ENCODE measurements at regions not wholly inside any gene's neighbourhood (a gene's known extent, or its start where the extent isn't known, plus 50 kb on each side); places are given as distances from the start of the nearest gene placed in this dataset.
"Not testable (repeated sequence)": the region's sequence is repeated elsewhere in the genome, so short reads cannot be mapped to it uniquely, and the experiment has no call there.

DNA sequence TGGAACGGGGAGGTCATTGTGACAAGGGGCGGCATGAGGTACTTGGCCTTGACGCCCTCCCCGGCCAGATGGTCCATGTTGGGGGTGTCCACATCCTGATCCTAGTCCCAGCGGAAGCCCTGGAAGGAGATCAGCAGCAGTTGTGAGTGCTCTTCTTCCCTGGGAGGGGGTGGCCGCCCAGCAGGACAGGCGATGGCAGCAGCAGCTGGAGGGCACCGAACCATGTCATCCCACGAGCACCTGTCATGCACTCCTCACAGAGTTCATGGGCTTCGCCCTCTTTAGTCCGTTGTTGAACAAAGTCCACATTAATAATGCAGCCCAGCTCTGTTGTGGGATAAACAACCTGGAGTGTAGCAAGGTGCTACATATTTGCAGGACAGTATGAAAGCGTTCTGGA, 130.7 kb downstream of the UNC93B1 start:
- DNase-seq (ENCODE audit: low spot score): not testable (repeated sequence)

GRCh38 chr11:67871168-67871567, 132.7 kb downstream of the UNC93B1 start:
- not testable (repeated sequence) for DNase-seq (ENCODE audit: low spot score)

DNA sequence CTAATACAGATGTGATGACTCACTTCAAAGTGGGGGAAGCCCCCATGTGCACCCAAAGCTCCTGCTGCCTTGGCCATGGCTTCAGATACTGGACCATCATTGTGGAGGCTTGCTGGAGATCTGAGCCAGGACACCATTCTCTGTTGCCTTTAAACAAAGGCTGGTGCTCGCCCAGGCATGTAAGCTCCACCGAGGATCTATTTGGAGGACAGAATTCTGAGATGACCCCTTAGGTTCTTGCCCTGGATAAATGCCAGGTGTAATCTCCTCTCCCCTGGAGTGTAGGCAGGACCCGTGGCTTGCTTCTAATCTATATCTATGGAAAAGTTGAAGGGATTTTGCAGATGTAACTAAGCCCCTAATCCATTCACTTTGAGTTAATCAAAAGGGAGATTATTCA, 141.0 kb downstream of the UNC93B1 start:
- DNase-seq (ENCODE audit: low spot score): not testable (repeated sequence)

GRCh38 chr11:67859513-67860161, 144.3 kb downstream of the UNC93B1 start:
- DNase-seq (ENCODE audit: low spot score): peak; percentile 66

DNA sequence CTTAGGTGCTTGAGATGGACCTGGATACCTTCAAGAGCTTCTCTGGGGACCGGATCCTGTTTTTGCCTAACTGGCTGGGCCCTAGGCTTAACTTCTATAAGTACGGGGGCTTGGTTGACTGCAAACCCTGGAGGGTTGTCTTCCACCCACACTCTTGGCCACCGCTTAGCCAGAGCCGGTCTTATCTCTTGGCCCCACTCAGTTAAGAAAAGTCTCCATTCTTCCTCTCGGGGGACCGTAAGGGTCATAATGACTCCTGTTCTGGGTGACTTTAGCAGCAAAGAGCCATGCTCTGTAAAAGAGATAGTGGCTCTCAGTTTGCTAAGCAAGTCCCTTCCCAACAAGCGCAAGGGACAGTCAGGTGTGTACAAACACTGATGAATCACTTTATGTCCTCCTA, 153.2 kb downstream of the UNC93B1 start:
- DNase-seq (ENCODE audit: low spot score): not testable (repeated sequence)

- not testable (repeated sequence) for DNase-seq (ENCODE audit: low spot score)
Measured at GRCh38 chr11:67849766-67850165, 154.1 kb downstream of the UNC93B1 start.

DNA sequence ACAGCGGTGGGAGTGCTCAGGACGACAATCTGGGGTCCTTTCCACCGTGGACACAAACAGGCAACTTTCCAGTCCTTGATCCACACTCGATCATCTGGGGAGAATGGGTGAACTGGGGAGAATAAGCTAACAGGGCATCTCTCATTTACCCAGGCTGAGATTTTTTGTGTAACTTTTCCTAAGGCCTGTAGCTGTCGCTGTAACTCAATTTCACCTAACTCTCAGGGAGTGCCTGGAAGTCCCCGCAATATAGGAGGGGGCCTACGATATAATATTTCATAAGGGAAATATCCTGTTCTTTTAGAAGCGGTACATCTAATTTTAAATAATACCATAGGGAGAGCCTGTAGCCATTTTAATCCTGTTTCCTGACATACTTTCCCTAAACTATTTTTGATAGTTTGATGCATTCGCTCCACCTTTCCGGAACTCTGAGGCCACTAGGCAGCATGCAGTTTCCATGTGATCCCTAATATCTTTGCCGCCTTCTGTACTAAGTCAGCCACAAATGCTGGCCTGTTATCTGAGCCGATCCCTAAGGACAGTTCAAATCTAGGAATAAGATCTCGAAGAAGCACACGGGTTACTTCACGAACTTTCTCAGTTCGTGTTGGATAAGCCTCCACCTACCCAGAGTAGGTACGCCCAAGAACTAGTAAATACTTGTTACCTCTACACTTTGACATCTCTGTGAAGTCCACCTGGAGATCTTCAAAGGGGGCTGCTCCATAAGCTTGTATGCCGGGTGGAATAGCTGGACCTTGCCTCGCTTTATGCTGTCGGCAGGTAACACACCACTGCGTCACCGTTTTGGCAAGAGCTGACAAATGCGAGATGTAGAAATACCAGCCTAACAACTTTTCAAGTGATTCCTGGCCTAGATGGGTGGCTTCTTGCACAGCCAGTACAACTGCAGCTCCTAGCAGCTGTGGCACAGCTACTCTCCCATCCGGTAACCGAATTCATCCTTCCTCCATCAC, 155.7 kb downstream of the UNC93B1 start:
- DNase-seq (ENCODE audit: low spot score): not testable (repeated sequence)

GRCh38 chr11:67846303-67846702, 157.6 kb downstream of the UNC93B1 start:
- not testable (repeated sequence) for DNase-seq (ENCODE audit: low spot score)

DNA sequence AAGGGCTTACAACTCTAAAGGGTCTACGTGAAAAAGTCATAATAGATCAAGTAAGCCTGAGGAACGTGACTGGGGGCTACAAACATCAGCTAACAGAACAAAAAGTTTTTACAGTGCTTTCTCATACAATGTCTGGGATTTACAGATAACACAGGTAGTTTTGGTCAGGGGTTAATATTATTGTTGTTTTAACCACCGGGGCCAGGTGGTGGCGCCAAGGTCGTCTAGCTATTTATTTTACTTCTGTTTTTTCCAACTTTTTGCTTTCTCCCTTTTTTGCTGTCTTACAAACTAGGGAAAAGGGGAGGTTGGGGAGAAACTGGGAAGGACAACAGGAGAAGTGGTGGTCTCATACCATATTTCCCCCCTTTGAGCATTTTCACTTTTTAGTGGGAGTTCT, 158.6 kb downstream of the UNC93B1 start:
- not testable (repeated sequence) for DNase-seq (ENCODE audit: low spot score)

GRCh38 chr11:67840599-67840998, 163.3 kb downstream of the UNC93B1 start:
- not testable (repeated sequence) for DNase-seq (ENCODE audit: low spot score)

- DNase-seq (ENCODE audit: low spot score): not testable (repeated sequence)
Measured at GRCh38 chr11:67830152-67830551, 155.7 kb upstream of the ALDH3B2 start.

DNA sequence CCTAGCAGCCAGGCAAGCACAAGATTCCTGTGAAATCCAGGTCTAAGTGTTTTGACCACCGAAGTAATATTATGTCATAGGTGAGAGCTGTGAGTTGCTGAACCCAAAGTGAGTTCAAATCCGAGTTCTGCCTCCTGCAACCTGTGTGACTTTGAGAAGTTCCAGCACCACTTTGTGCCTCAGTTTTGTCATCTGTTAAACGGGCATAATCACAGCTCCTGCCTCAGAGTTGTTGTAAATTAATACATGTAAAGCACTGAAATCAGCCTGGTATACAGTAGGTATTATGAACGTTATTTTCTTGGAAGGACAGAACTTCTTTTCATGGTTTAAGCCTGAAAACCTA, 152.5 kb upstream of the ALDH3B2 start:
- not testable (repeated sequence) for DNase-seq (ENCODE audit: low spot score)

DNA sequence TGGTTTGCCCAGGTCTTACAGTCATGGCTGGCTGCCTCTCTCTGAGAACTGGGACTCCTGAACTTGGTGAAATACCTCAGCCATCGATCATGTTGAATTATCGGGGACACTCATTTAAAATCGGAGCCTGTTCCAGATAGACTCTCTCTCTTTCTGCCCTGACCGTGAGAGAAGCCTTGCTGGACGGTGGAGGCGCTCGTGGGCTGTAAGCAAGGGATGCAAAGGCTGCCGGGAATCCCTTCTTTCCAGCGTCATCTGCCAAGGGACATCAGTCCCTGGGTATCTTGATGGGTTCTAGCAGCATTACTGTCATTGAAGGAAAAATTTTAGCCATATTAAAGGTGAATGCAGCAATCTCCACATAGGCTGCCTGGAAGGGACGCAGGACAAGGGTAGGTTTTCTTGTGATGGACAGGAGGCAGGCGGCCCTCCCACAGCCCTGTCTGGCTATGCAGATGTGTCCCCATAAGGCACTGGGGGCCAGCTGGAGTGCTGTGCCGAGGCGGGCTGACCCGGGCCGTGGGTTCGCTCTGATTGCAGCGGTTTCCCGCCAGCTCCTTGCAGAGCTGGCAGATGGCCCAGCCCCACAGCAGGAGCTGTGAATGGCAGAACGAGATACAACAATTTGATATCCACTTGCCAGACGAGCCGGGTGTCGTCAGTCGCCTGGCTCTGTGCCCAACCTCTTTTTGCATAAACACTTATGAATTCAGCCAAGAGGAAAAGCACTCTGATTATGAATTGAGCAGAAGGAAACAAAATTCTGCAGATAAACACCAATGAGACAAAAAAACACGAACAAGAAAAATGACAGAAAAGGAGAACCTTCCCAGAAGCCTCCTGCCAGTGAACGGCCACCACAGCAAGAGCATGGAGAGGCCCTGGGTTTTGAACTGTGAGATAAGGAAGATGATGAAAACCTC, 151.9 kb upstream of the ALDH3B2 start:
- not testable (repeated sequence) for DNase-seq (ENCODE audit: low spot score)

DNA sequence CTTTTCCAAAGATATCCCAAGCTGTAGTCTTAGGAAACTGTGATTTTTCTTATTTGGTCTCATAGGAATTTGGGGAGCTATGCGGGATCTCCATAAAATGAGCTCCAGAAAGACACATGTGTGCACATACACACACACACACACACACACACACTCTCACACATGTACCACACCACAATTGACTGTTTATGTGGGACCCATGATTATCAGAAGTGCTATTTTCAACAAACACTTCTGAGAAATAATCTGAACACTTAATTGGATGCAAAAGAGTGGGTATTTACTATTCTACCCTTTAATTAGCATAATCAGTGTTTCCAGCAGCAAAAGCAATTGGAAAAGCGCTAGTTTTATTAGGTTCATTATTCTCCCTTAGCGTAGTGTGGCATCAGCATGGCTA, 150.4 kb upstream of the ALDH3B2 start:
- DNase-seq (ENCODE audit: low spot score): not testable (repeated sequence)

DNA sequence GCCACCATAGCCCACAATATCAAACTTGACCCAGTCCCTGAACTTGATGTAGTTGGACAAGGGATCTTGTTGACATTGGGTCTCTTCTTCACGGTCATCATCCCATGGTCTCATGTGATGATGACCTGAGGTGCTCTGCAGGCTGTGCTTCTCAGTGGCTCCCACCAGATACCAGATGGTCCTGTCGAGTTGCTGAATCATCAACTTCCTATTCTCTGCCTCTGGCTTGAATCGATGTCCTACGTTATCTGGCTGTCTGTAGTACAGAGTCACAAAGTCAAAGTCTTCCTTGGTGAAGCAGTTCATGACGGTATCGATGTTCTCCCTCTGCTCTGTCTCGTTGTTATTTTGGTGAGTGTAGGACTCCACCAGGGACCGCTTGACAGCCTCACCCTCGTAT, 145.7 kb upstream of the ALDH3B2 start:
- no peak for DNase-seq (ENCODE audit: low spot score)

DNA sequence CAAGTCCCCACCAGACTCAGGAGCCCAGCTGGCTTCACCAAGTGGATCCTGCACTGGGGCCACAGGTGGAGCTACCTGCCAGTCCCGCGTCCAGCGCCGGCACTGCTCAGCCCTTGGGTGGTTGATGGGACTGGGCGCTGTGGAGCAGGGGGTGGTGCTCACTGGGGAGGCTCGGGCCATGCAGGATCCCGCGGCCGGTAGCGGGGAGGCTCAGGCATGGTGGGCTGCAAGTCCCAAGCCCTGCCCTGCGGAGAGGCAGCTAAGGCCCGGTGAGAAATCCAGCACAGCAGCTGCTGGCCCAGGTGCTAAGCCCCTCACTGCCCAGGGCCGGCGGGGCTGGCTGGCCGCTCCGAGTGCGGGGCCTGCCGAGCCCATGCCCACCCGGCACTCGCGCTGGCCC, 143.1 kb upstream of the ALDH3B2 start:
- not testable (repeated sequence) for DNase-seq (ENCODE audit: low spot score)

- not testable (repeated sequence) for DNase-seq (ENCODE audit: low spot score)
Measured at GRCh38 chr11:67809301-67809700, 134.9 kb upstream of the ALDH3B2 start.

DNA sequence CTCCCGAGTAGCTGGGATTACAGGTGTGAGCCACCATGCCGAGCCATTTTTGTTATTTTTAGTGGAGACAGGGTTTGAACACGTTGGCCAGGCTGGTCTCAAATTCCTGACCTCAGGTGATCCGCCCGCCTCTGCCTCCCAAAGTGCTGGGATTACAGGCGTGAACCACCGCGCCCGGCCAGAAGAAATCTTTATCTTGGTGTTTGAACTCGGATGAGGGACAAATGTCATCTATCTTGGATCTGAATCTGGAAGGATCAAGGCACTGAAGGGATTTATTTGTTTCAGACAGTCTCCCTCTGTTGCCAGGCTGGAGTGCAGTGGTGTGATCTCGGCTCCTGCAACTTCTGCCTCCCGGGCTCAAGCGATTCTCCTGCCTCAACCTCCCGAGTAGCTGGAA, 133.5 kb upstream of the ALDH3B2 start:
- DNase-seq (ENCODE audit: low spot score): not testable (repeated sequence)

GRCh38 chr11:67806728-67807235, 132.4 kb upstream of the ALDH3B2 start:
- DNase-seq (ENCODE audit: low spot score): not testable (repeated sequence)

GRCh38 chr11:67806183-67806582, 131.8 kb upstream of the ALDH3B2 start:
- DNase-seq (ENCODE audit: low spot score): not testable (repeated sequence)

- DNase-seq (ENCODE audit: low spot score): peak; percentile 99
Measured at GRCh38 chr11:67805253-67806126, 131.1 kb upstream of the ALDH3B2 start.

Data from CD4-positive, alpha-beta T cell treated with Interleukin-2 at 100 ng/mL for 4 hours (primary cell).